ENCODE measurements at regions not wholly inside any gene's neighbourhood (a gene's known extent, or its start where the extent isn't known, plus 50 kb on each side); places are given as distances from the start of the nearest gene placed in this dataset.

DNA sequence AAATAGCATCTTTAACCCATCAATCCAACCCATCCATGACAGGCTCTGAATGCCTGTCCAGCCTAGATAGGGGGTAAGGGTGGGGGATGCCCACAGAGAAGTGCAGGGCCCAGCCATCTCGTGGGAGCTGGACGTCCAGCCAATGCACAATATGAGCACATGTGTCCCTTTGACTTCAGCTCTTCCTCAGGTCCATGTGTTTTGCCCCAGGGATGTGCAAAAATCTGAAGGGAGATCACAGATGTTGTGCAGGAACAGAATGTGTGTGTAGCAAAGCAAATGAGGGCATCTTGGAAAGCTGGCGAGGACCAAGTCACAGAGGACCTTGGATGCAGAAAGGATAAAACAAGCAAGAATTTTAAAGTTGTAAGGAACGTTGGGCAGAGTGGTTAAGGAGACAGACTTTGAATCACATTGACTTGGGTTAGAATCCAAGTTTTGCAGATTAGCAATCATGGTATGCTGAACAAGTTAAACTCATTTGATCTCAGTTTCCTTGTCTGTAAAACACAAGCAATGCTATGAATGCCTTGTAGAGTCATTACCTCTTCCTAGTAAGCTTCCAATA lies 104.5 kb downstream of the TTC32 start:
- no peak for DNase-seq
- CTCF ChIA-PET: no interaction called here
- intact Hi-C loops (cut with micrococcal nuclease; ENCODE audit: unreplicated experiment): no loop called here
- POLR2A ChIA-PET (ENCODE audit: unreplicated experiment): no interaction called here
- H3K9me3 ChIP-seq (ENCODE audit: insufficient read depth, low read depth): no peaks in the 10 kb centered on the region
- BruUV-seq (replicated peaks): no TSS peak
- no peak overlapping the region for H2AFZ ChIP-seq
- TF ChIP-seq, protein P1, sequence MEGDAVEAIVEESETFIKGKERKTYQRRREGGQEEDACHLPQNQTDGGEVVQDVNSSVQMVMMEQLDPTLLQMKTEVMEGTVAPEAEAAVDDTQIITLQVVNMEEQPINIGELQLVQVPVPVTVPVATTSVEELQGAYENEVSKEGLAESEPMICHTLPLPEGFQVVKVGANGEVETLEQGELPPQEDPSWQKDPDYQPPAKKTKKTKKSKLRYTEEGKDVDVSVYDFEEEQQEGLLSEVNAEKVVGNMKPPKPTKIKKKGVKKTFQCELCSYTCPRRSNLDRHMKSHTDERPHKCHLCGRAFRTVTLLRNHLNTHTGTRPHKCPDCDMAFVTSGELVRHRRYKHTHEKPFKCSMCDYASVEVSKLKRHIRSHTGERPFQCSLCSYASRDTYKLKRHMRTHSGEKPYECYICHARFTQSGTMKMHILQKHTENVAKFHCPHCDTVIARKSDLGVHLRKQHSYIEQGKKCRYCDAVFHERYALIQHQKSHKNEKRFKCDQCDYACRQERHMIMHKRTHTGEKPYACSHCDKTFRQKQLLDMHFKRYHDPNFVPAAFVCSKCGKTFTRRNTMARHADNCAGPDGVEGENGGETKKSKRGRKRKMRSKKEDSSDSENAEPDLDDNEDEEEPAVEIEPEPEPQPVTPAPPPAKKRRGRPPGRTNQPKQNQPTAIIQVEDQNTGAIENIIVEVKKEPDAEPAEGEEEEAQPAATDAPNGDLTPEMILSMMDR (conservative IDR thresholded peaks at IDR 0.05): no peak
- TF ChIP-seq EZH2 (IDR thresholded peaks at IDR 0.05; ENCODE audit: low read depth): no peak
- peak overlapping the region; percentile 14 for H3K4me2 ChIP-seq
- no peaks in the 10 kb centered on the region for H4K20me1 ChIP-seq (ENCODE audit: insufficient read depth)
- peaks cover 43% of the 10 kb centered on the region for H3K4me1 ChIP-seq (replicated peaks; ENCODE audit: insufficient read depth)
- H3K9me2 ChIP-seq (ENCODE audit: insufficient read depth): no peaks in the 10 kb centered on the region
- H3K79me2 ChIP-seq (ENCODE audit: low read depth): no peaks in the 10 kb centered on the region
- no peaks in the 10 kb centered on the region for H3K27me3 ChIP-seq (ENCODE audit: insufficient read depth, low read depth)
- no peaks in the 10 kb centered on the region for H3K36me3 ChIP-seq (ENCODE audit: low read depth)
- H3K27ac ChIP-seq: peak overlapping the region; percentile 47
- peaks cover 17% of the 10 kb centered on the region; the same call in 1 of the 2 replicates for H3F3A ChIP-seq (ENCODE audit: insufficient read depth, low read depth)
- no peak overlapping the region for H3K4me3 ChIP-seq

DNA sequence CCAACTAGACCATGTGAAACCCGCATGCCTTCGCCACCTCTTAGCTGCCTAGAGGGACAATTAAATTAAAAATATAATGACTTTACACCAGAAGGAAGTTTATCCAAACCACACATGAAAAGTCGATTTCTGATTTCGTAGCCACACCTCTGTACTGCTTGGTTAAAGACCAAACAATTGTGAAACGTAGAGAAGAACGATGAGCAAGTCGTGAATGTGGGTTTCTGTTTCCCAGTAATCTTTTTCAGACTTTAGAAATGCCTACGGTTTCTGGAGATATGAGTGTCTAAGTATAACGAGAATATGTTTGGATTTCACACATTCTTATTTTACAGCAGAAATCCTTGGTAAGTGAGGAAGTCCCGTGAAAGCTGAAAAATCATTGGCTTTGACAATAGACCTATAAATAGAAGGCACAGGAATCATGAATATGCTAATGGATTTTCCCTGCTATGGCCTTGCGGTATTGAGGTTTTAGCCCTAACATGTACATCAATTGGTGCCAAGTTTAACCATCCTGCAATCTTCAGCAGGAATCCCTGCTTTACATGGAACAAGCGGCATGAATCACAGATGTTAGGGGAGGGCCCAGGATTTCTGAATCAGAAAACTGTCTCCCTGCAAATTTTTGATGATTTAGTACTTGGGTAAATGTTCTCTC lies 105.6 kb downstream of the TTC32 start:
- peaks cover 33% of the 10 kb centered on the region for H3K4me1 ChIP-seq (replicated peaks; ENCODE audit: insufficient read depth)
- H2AFZ ChIP-seq: no peak overlapping the region
- no TSS peak for BruUV-seq (replicated peaks)
- intact Hi-C loops (cut with micrococcal nuclease; ENCODE audit: unreplicated experiment): no loop called here
- POLR2A ChIA-PET (ENCODE audit: unreplicated experiment): no interaction called here
- no peaks in the 10 kb centered on the region for H4K20me1 ChIP-seq (ENCODE audit: insufficient read depth)
- no peaks in the 10 kb centered on the region for H3K9me3 ChIP-seq (ENCODE audit: insufficient read depth, low read depth)
- CTCF ChIA-PET: no interaction called here
- no peaks in the 10 kb centered on the region for H3K9me2 ChIP-seq (ENCODE audit: insufficient read depth)
- H3K4me3 ChIP-seq: no peak overlapping the region
- no peaks in the 10 kb centered on the region for H3K79me2 ChIP-seq (ENCODE audit: low read depth)
- DNase-seq: no peak
- H3K4me2 ChIP-seq: no peak overlapping the region
- no peaks in the 10 kb centered on the region for H3K36me3 ChIP-seq (ENCODE audit: low read depth)
- peaks cover 12% of the 10 kb centered on the region; the same call in 1 of the 2 replicates for H3F3A ChIP-seq (ENCODE audit: insufficient read depth, low read depth)
- H3K27ac ChIP-seq: no peak overlapping the region
- no peaks in the 10 kb centered on the region for H3K27me3 ChIP-seq (ENCODE audit: insufficient read depth, low read depth)
- no peak for TF ChIP-seq EZH2 (IDR thresholded peaks at IDR 0.05; ENCODE audit: low read depth)
- TF ChIP-seq, protein P1 (conservative IDR thresholded peaks at IDR 0.05): no peak

DNA sequence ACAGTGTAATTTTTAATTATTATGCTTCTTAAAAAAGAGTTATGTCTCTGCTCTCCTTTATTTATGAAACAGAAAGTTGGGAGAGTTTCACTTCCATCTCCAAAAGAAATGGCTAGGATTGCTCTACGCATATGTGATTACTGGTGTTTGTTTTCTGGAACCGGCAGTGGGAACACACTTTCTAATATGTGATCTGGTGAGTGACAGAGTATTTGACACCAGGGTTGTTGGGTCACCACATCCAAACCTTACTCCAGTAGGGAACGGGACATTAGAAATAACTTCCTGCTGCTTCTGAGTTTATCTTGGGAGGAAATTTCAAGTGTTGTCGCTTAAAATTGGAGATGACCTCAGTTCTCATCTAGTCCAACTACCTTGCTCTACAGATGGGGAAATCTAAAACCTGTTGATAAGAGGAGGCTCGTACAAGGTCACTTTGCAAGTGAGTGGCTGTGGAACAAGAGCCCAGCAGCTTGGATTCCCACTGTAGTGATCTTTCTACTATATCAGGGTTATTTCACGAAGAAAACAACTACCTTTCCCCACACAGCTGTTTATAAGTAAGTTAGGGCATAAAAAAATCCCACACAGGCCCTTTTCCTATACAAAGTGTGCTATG lies 108.5 kb downstream of the TTC32 start:
- peak in 1 of 2 experiments; percentile 13 for DNase-seq
- no peak overlapping the region for H3K4me2 ChIP-seq
- H3K9me3 ChIP-seq (ENCODE audit: insufficient read depth, low read depth): no peaks in the 10 kb centered on the region
- H3K27ac ChIP-seq: no peak overlapping the region
- no peaks in the 10 kb centered on the region for H3K27me3 ChIP-seq (ENCODE audit: insufficient read depth, low read depth)
- no peak overlapping the region for H2AFZ ChIP-seq
- TF ChIP-seq EZH2 (IDR thresholded peaks at IDR 0.05; ENCODE audit: low read depth): no peak
- TF ChIP-seq, protein P1 (conservative IDR thresholded peaks at IDR 0.05): no peak
- H3K9me2 ChIP-seq (ENCODE audit: insufficient read depth): no peaks in the 10 kb centered on the region
- ChIA-PET CTCF (no interaction called here), POLR2A (ENCODE audit: unreplicated experiment) (no interaction called here)
- no peaks in the 10 kb centered on the region for H4K20me1 ChIP-seq (ENCODE audit: insufficient read depth)
- no peak overlapping the region for H3K4me3 ChIP-seq
- no peaks in the 10 kb centered on the region for H3K36me3 ChIP-seq (ENCODE audit: low read depth)
- peaks cover 6% of the 10 kb centered on the region; the same call in 1 of the 2 replicates for H3F3A ChIP-seq (ENCODE audit: insufficient read depth, low read depth)
- no TSS peak for BruUV-seq (replicated peaks)
- no peaks in the 10 kb centered on the region for H3K79me2 ChIP-seq (ENCODE audit: low read depth)
- intact Hi-C loops (cut with micrococcal nuclease; ENCODE audit: unreplicated experiment): no loop called here
- H3K4me1 ChIP-seq (replicated peaks; ENCODE audit: insufficient read depth): peaks cover 20% of the 10 kb centered on the region
